Skeletal muscle tissue (tissue), 3 donors: ENCODE measurements at regions not wholly inside any gene's neighbourhood (a gene's known extent, or its start where the extent isn't known, plus 50 kb on each side); places are given as distances from the start of the nearest gene placed in this dataset.

Experiments
- H3K27ac ChIP-seq: one replicate; pipeline ENCODE4 v1.7.0; 2013; ENCODE audit warnings: mild to moderate bottlenecking, low read depth, low read length, inconsistent platforms
- H3K27me3 ChIP-seq, 3 donors: one replicate each; pipeline ENCODE4 v1.7.0; 2013; ENCODE audit warnings: low read length in 3 of 3; ENCODE audit not compliant: control insufficient read depth in 3 of 3, insufficient read depth in 3 of 3
- H3K36me3 ChIP-seq, 3 donors: one replicate each; pipeline ENCODE4 v1.7.0; 2013; ENCODE audit warnings: low read length in 3 of 3; ENCODE audit not compliant: control insufficient read depth in 3 of 3, insufficient read depth in 3 of 3
- H3K4me1 ChIP-seq, 3 donors: one replicate each; pipeline ENCODE4 v1.7.0; 2013; ENCODE audit warnings: low read length in 3 of 3, mild to moderate bottlenecking in 3 of 3; ENCODE audit not compliant: control insufficient read depth in 3 of 3, insufficient read depth in 3 of 3
- H3K4me3 ChIP-seq, 3 donors: one replicate each; pipeline ENCODE4 v1.7.0; 2013; ENCODE audit warnings: low read length in 3 of 3
- H3K9ac ChIP-seq, 3 donors: one replicate each; pipeline ENCODE4 v1.7.0; 2013; ENCODE audit warnings: low read length in 3 of 3, mild to moderate bottlenecking in 3 of 3, moderate library complexity in 2 of 3, low read depth in 1 of 3
- H3K9me3 ChIP-seq, 3 donors: one replicate each; pipeline ENCODE4 v1.7.0; 2013; ENCODE audit warnings: low read length in 3 of 3; ENCODE audit not compliant: control insufficient read depth in 3 of 3
- donor health status: Osteomylitis.

DNA sequence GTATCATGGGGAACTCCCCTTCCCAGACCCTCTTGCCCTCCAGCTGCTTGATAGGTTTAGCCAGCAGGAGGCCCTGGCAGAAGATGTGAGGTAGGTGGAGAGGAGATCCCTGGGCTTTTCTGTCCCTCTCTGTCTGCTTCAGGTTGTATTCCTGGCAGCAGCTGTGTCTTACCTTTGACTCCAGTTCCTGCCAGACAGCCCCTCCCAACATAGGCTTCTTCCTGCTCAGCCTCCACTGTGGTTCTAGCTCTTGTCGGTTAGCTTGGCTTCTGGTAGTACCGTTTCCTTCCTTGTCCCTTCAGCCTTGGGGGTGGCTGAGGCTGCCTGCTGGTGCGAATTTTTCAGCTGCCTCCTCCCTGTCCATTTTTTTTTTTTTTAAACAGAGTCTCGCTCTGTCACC lies 215.7 kb upstream of the CRY1 start:
- Histone ChIP-seq H3K27me3 (peaks cover 0 to 6% (median 3%) of the 10 kb centered on the region in 3 donors), H3K9ac (no peak overlapping the region)

GRCh38 chr12:107310621-107311020 lies 217.3 kb upstream of the CRY1 start:
- H3K4me3 ChIP-seq: no peak overlapping the region
- H3K27me3 ChIP-seq: peaks cover 5 to 12% (median 8%) of the 10 kb centered on the region in 3 donors
- no peaks in the 10 kb centered on the region for H3K36me3 ChIP-seq
- H3K9ac ChIP-seq: no peak overlapping the region
- H3K27ac ChIP-seq: no peak overlapping the region
- no peaks in the 10 kb centered on the region for H3K4me1 ChIP-seq
- peaks cover 0 to 2% (median 0%) of the 10 kb centered on the region in 3 donors for H3K9me3 ChIP-seq

More for the DNA sequence above, 215.7 kb upstream of the CRY1 start:
- H3K27ac ChIP-seq: no peak overlapping the region
- no peaks in the 10 kb centered on the region for H3K4me1 ChIP-seq
- H3K9me3 ChIP-seq: peaks cover 0 to 2% (median 0%) of the 10 kb centered on the region in 3 donors
- no peak overlapping the region for H3K4me3 ChIP-seq
- no peaks in the 10 kb centered on the region for H3K36me3 ChIP-seq

- Histone ChIP-seq H3K4me3 (no peak overlapping the region), H3K9me3 (peaks cover 0 to 2% (median 0%) of the 10 kb centered on the region in 3 donors), H3K27ac (no peak overlapping the region), H3K36me3 (no peaks in the 10 kb centered on the region), H3K4me1 (no peaks in the 10 kb centered on the region), H3K9ac (no peak overlapping the region), H3K27me3 (peaks cover 5 to 12% (median 8%) of the 10 kb centered on the region in 3 donors)
These were observed 218.3 kb upstream of the CRY1 start for GRCh38 chr12:107311682-107312081.

- Histone ChIP-seq H3K4me3 (peak overlapping the region; percentile 52 to 70 (median 61)), H3K4me1 (peaks cover 24 to 37% (median 30%) of the 10 kb centered on the region in 3 donors), H3K9me3 (no peaks in the 10 kb centered on the region), H3K9ac (peak overlapping the region in 1 of 3 donors; percentile 50), H3K27me3 (peaks cover 36 to 49% (median 37%) of the 10 kb centered on the region in 3 donors), H3K36me3 (no peaks in the 10 kb centered on the region), H3K27ac (no peak overlapping the region)
These were observed 224.6 kb upstream of the CRY1 start for GRCh38 chr12:107317751-107318555.

DNA sequence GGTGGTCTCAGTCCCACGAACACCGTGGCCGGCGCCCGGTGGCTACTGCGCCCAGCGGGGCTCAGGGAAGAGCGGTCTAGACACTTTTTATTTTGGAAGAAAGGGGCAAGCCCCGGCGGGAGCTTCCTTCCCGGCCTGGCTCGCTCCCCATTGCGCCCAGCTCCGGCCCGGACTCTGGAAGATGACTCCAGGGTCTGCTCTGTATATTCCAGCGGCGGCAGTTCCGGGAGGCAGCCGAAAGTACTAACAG lies 225.1 kb upstream of the CRY1 start:
- peaks cover 24 to 37% (median 30%) of the 10 kb centered on the region in 3 donors for H3K4me1 ChIP-seq
- peaks cover 38 to 50% (median 42%) of the 10 kb centered on the region in 3 donors for H3K27me3 ChIP-seq

DNA sequence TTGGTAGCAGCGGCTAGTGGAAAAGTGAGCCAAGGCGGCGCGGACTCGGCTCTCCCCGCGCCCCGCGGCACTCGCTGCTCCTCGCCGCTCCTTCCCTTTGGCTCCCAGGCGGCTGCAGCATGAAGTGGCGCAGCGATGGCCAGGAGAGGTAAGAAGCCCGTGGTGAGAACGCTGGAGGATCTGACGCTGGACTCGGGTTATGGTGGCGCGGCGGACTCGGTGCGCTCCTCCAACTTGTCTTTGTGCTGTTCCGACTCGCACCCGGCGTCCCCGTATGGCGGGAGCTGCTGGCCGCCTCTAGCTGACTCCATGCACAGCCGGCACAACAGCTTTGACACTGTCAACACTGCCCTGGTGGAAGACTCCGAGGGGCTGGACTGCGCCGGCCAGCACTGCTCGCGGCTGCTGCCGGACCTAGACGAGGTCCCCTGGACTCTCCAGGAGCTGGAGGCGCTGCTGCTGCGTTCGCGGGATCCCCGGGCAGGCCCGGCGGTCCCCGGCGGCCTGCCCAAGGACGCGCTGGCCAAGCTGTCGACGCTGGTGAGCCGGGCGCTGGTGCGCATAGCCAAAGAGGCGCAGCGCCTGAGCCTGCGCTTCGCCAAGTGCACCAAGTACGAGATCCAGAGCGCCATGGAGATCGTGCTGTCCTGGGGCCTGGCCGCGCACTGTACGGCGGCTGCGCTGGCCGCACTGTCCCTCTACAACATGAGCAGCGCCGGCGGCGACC lies 225.6 kb upstream of the CRY1 start:
- peak overlapping the region in 2 of 3 donors; percentile 16 to 50 for H3K9ac ChIP-seq
- H3K27me3 ChIP-seq: peaks cover 38 to 50% (median 46%) of the 10 kb centered on the region in 3 donors
- no peaks in the 10 kb centered on the region for H3K9me3 ChIP-seq
- H3K36me3 ChIP-seq: no peaks in the 10 kb centered on the region
- no peak overlapping the region for H3K27ac ChIP-seq
- H3K4me1 ChIP-seq: peaks cover 24 to 37% (median 30%) of the 10 kb centered on the region in 3 donors
- peak overlapping the region; percentile 52 to 70 (median 61) for H3K4me3 ChIP-seq

More for the DNA sequence above, 225.1 kb upstream of the CRY1 start:
- no peak overlapping the region for H3K27ac ChIP-seq
- no peaks in the 10 kb centered on the region for H3K9me3 ChIP-seq
- peak overlapping the region; percentile 52 to 70 (median 61) for H3K4me3 ChIP-seq
- no peaks in the 10 kb centered on the region for H3K36me3 ChIP-seq
- peak overlapping the region in 2 of 3 donors; percentile 16 to 50 for H3K9ac ChIP-seq

GRCh38 chr12:107319533-107320032 lies 226.2 kb upstream of the CRY1 start:
- no peaks in the 10 kb centered on the region for H3K36me3 ChIP-seq
- H3K9me3 ChIP-seq: no peaks in the 10 kb centered on the region
- peak overlapping the region; percentile 61 to 76 (median 65) for H3K4me3 ChIP-seq
- H3K27me3 ChIP-seq: peaks cover 38 to 53% (median 47%) of the 10 kb centered on the region in 3 donors
- no peak overlapping the region for H3K27ac ChIP-seq
- peaks cover 24 to 37% (median 30%) of the 10 kb centered on the region in 3 donors for H3K4me1 ChIP-seq
- H3K9ac ChIP-seq: no peak overlapping the region

- H3K4me3 ChIP-seq: peak overlapping the region; percentile 60 to 76 (median 65)
- H3K9me3 ChIP-seq: no peaks in the 10 kb centered on the region
- peaks cover 32 to 48% (median 47%) of the 10 kb centered on the region in 3 donors for H3K27me3 ChIP-seq
- H3K4me1 ChIP-seq: peaks cover 24 to 37% (median 30%) of the 10 kb centered on the region in 3 donors
- no peaks in the 10 kb centered on the region for H3K36me3 ChIP-seq
- H3K9ac ChIP-seq: peak overlapping the region in 1 of 3 donors; percentile 23
- no peak overlapping the region for H3K27ac ChIP-seq
These were observed 226.9 kb upstream of the CRY1 start for GRCh38 chr12:107320033-107320928.

DNA sequence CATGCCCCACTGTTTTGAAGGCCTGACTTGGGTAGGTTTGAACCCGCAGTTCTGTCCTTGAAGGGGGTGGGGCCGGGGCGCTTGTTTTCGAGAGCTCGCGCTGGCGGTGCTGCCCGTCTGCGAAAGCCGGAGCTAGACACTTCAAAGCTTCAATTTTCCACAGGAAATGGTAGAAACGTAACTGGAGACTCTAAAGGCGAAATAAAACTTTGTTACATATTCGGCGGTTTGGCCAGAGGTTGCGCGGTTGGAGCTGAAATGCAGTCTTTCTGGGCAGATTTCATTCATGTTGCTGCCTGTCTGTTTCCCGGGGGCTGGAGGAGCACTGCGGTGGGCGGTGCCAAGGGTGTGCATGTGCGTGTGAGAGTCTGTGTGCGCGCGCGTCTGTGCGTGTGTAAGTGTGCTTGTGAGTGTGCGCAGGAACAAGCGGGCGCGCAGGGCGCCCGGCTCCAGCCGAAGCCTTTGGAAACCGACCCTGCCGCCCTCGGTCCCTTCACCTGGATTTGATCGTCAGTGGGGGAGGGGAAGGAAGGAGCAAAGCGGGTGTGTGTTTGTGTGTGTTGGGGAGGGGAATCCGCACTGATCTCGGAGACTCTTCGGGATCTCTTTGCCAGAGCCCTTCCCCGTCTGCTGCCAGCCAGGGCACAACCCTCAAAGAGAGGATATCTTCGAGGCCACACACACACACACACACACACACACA lies 227.7 kb upstream of the CRY1 start:
- H3K9ac ChIP-seq: peak overlapping the region in 1 of 3 donors; percentile 23
- no peaks in the 10 kb centered on the region for H3K9me3 ChIP-seq
- peaks cover 24 to 37% (median 30%) of the 10 kb centered on the region in 3 donors for H3K4me1 ChIP-seq
- no peaks in the 10 kb centered on the region for H3K36me3 ChIP-seq
- peaks cover 32 to 48% (median 47%) of the 10 kb centered on the region in 3 donors for H3K27me3 ChIP-seq
- no peak overlapping the region for H3K27ac ChIP-seq
- H3K4me3 ChIP-seq: peak overlapping the region in 2 of 3 donors; percentile 38 to 76
